OCI-LY1 (cell line): ENCODE measurements at regions not wholly inside any gene's neighbourhood (a gene's known extent, or its start where the extent isn't known, plus 50 kb on each side); places are given as distances from the start of the nearest gene placed in this dataset.
"Not testable (repeated sequence)": the region's sequence is repeated elsewhere in the genome, so short reads cannot be mapped to it uniquely, and the experiment has no call there.

Experiments
- CTCF ChIP-seq: fragments of 200-600 bp; sonication (generic), shearing (Covaris generic); IDR thresholded peaks from 2 replicates; pipeline ENCODE4 v1.5.1; 2017; ENCODE audit warnings: mild to moderate bottlenecking, antibody characterized with exemption, low read length, moderate library complexity, mixed read lengths
- EZH2 ChIP-seq: fragments of 200-600 bp; sonication (generic), shearing (Covaris generic); IDR thresholded peaks from 2 replicates; pipeline ENCODE4 v1.8.0; 2017; ENCODE audit warnings: borderline replicate concordance, mixed run types, mild to moderate bottlenecking, antibody characterized with exemption, low read length, moderate library complexity, mixed read lengths

DNA sequence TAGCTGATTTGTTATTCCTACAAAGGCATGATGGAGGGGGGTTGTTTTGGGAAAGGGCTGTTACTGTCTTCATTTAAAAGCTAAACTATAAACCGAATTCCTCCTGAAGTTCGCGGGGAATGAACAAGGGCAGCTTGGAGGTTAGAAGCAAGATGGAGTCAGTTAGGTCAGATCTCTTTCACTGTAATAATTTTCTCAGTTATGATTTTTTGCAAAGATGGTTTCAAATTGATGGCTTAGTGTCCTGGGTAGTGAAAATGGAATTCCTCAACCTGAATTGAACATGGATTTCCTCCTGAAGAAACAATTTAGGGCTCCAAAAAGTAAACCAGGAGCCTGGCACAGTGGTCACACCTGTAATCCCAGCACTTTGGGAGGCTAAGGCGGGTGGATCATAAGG, 96.6 kb upstream of the SNRPN start:
- not testable (repeated sequence) for TF ChIP-seq CTCF, EZH2
